ENCODE measurements at regions not wholly inside any gene's neighbourhood (a gene's known extent, or its start where the extent isn't known, plus 50 kb on each side); places are given as distances from the start of the nearest gene placed in this dataset.

DNA sequence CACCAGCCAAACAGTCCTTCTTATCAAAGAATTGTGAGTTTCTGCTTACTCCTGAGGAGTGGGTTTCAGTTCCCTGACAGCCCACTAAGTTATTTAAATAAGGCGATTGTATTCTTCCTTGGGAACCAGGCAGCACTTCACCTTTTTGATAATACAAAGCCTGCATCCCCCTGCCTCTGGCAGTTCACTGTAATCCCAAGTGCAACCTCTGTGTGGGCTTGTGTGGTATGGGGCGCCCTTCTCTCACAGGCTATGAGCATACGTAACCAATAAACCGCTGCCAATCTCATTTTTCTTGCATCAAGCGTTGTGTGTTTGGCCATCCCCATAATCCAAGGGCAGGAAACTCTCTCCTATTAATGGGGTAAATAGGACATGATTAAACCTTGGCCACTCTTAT, 1025.6 kb downstream of the NSUN3 start:
- no peak overlapping the region for H3K4me3 ChIP-seq (replicated peaks in 1 of 3)
- 91% methylated on average over 5 of the region's 5 CpGs for WGBS, 2 donors
- no peaks in the 10 kb centered on the region for H3K9me3 ChIP-seq
- no peaks in the 10 kb centered on the region for H3K27me3 ChIP-seq
- H3K4me1 ChIP-seq = no peaks in the 10 kb centered on the region
- no peak for DNase-seq
- intact Hi-C loops (cut with DNase I) = no loop called here
- TF ChIP-seq CTCF (IDR thresholded peaks at IDR 0.05) = no peak
- no peak for TF ChIP-seq POLR2A (IDR thresholded peaks at IDR 0.05)
- no peak overlapping the region for H3K27ac ChIP-seq
- no peaks in the 10 kb centered on the region for H3K36me3 ChIP-seq

DNA sequence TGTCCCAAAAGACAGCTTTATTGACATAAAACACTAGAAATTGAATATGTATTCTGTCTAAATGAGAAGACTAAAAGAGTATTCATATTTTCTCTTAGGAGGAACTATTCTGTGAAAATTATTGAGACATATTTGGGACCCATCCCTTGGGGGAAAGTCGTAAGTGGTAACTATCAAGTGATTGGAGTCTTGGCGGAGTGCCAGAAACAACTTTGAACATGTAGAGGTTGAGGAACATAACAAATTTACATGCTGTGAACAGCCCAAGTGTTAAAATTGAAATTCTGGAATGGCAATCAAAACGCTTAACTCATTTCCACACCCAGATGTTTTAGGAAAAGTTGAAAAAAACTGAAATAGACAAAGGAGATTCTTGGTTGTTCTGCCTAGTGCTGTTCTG, 1034.6 kb downstream of the NSUN3 start:
- intact Hi-C loops (cut with DNase I) = no loop called here
- no peaks in the 10 kb centered on the region for H3K9me3 ChIP-seq
- DNase-seq = no peak
- WGBS, 2 donors = 62 to 67% methylated on average over 3 of the region's 3 CpGs
- no peaks in the 10 kb centered on the region for H3K27me3 ChIP-seq
- H3K4me3 ChIP-seq (replicated peaks in 1 of 3) = no peak overlapping the region
- no peaks in the 10 kb centered on the region for H3K4me1 ChIP-seq
- H3K27ac ChIP-seq = no peak overlapping the region
- TF ChIP-seq POLR2A (IDR thresholded peaks at IDR 0.05) (no peak), CTCF (IDR thresholded peaks at IDR 0.05) (no peak)
- H3K36me3 ChIP-seq = no peaks in the 10 kb centered on the region

DNA sequence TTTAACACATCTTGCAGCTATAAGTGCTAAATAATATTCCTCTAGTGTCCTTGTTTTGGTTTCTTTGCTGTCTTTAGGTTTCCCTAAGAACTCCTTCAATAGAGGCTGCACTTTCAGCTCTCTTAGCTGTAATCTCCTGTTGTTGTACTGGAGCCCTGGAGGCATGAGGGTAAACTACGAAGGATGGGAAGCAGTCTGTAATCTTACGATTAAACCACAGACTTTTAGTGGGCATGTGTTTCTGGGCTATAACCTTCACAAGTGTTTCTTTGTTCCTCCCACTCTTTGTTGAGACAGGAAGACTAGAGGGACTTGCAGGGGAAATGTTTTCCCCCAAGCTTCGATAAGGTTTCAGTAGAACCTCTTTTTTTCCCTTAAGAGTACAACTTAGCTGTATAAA, 1058.1 kb downstream of the NSUN3 start:
- Histone ChIP-seq H3K27me3 (no peaks in the 10 kb centered on the region), H3K9me3 (no peaks in the 10 kb centered on the region), H3K4me1 (no peaks in the 10 kb centered on the region), H3K4me3 (replicated peaks in 1 of 3) (no peak overlapping the region), H3K36me3 (no peaks in the 10 kb centered on the region), H3K27ac (no peak overlapping the region)
- no peak for DNase-seq
- TF ChIP-seq POLR2A (IDR thresholded peaks at IDR 0.05) (no peak), CTCF (IDR thresholded peaks at IDR 0.05) (no peak)
- intact Hi-C loops (cut with DNase I) = no loop called here
- 48 to 60% methylated on average over 3 of the region's 3 CpGs for WGBS, 2 donors

- WGBS, 2 donors = 84 to 87% methylated on average over 5 of the region's 5 CpGs
These were observed 1060.2 kb downstream of the NSUN3 start for GRCh38 chr3:95123104-95123503.

More at GRCh38 chr3:95123104-95123503, 1060.2 kb downstream of the NSUN3 start:
- Histone ChIP-seq H3K9me3 (no peaks in the 10 kb centered on the region), H3K4me1 (no peaks in the 10 kb centered on the region), H3K27ac (no peak overlapping the region), H3K36me3 (no peaks in the 10 kb centered on the region), H3K27me3 (no peaks in the 10 kb centered on the region), H3K4me3 (replicated peaks in 1 of 3) (no peak overlapping the region)
- no peak for TF ChIP-seq CTCF (IDR thresholded peaks at IDR 0.05)
- intact Hi-C loops (cut with DNase I) = no loop called here
- DNase-seq = no peak
